VCaP (cell line): ENCODE measurements at regions not wholly inside any gene's neighbourhood (a gene's known extent, or its start where the extent isn't known, plus 50 kb on each side); places are given as distances from the start of the nearest gene placed in this dataset.
"Not testable (repeated sequence)": the region's sequence is repeated elsewhere in the genome, so short reads cannot be mapped to it uniquely, and the experiment has no call there.

Source experiments
- H3K27ac ChIP-seq: fragments of 450-650 bp; 2 replicates; pipeline ENCODE4 v1.5.1; 2017
- TF ChIP-seq, protein P1 (sequence below): fragments of 450-650 bp; conservative IDR thresholded peaks from 2 replicates; pipeline ENCODE4 v1.5.1; 2017; ENCODE audit warnings: mild to moderate bottlenecking, moderate library complexity

DNA sequence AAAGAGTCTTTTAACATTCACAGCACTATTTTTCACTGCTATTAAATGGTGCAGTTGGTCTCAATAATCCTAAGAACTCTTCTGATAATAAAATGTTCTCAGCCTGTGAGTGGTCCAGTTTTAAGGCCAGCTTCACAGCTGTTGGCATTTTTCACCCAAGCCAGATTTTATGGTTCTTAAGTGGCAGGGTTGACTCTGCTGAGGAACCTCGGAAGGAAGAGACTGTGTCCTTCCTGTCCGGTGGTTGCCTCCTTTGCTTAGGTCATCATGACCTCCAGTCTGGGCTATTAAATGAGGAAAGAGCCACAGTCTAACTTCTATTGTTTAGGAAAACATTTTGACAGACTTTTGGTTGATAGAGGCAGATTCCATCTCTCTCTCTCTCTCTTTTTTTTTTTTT lies 112.5 kb upstream of the SERBP1 start:
- TF ChIP-seq, protein P1, sequence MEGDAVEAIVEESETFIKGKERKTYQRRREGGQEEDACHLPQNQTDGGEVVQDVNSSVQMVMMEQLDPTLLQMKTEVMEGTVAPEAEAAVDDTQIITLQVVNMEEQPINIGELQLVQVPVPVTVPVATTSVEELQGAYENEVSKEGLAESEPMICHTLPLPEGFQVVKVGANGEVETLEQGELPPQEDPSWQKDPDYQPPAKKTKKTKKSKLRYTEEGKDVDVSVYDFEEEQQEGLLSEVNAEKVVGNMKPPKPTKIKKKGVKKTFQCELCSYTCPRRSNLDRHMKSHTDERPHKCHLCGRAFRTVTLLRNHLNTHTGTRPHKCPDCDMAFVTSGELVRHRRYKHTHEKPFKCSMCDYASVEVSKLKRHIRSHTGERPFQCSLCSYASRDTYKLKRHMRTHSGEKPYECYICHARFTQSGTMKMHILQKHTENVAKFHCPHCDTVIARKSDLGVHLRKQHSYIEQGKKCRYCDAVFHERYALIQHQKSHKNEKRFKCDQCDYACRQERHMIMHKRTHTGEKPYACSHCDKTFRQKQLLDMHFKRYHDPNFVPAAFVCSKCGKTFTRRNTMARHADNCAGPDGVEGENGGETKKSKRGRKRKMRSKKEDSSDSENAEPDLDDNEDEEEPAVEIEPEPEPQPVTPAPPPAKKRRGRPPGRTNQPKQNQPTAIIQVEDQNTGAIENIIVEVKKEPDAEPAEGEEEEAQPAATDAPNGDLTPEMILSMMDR, result no peak
- no peak overlapping the region for H3K27ac ChIP-seq

DNA sequence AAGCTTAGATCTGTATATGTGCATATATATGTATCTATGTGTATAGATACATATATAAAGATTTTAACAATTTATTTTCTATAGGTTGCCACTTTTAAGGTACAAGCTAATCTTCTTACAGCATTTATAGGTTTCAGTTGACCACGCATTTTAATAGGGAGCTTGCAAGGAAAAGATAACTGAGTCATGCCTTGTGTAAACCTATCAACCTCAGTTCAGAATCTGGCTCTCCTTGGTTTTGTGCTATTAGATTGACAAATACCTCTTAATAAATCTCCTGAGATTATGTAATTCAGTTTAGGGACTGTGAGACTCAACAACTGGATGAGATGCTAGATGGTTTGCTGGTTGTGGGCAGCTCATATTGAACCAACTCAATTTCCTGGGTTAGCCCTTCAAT lies 114.7 kb upstream of the SERBP1 start:
- no peak overlapping the region for H3K27ac ChIP-seq
- TF ChIP-seq, protein P1, result no peak

DNA sequence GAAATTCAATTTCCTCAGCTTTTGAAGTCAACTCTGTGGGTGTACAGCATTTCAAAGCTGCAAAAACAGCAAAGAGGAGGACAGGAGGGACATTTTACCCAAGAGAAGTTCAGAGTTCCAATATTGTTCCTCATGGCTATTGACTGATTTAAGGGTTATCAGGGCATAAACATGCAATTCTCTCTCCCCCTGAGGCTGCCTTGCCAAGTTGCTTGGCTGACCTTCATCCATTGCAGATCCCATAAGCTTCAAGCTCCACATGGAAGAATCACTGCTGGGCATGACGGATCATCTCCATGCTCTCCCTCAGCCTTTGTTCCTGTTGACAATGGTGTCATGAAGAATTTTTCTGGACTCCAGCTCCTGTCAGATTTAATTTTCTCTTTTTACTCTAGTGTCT lies 115.2 kb upstream of the SERBP1 start:
- H3K27ac ChIP-seq, result no peak overlapping the region
- TF ChIP-seq, protein P1, result no peak

DNA sequence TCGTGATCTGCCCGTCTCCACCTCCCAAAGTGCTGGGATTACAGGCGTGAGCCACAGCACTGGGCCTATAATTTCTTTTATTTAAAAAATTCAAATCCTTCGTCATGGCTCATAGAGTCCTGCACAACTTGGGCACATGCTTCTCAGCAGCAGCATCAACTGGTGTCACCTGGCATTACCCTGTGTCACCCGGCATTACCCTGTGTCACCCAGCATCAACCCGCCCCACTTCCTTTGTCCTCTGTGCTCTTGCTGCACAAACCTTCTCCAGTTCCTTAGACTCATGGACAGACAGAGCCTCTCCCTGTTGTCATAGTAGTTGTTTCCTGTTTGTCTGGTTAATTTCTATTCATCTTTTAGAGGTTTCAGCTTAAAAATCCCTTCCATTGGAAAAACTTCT lies 121.2 kb upstream of the SERBP1 start:
- H3K27ac ChIP-seq, result no peak overlapping the region
- TF ChIP-seq, protein P1, result no peak

DNA sequence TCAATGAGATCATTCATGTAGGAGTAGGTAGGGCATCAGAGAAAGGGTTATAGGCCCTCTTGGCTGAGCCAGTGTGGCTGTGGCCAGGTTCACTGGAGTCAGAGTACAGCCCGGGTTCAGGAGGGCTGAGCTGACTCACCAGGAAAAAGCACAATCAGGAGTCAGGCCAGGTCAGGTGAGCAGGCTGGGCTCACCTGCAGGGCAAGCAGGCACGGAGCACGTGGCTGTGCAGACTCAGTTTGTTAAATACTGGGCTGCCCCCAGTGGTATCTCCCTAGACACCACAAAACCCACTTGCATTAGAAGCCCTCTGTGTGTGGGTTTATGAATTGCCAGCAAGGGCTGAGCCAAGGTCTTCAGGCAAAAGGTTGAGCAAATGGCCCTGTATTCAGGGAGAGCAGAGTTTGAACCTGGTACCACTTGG lies 122.1 kb upstream of the SERBP1 start:
- no peak overlapping the region for H3K27ac ChIP-seq
- TF ChIP-seq, protein P1, result no peak

DNA sequence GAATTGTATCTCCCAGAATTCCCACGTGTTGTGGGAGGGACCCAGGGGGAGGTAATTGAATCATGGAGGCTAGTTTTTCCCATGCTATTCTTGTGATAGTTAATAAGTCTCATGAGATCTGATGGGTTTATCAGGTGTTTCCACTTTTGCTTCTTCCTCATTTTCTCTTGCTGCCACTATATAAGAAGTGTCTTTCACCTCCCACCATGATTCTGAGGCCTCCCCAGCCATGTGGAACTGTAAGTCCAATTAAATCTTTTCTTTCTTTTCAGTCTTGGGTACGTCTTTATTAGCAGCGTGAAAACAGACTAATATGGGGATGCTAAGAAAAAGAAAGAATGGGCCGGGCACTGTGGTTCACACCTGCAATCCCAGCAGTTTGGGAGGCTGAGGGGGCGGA lies 124.0 kb upstream of the SERBP1 start:
- H3K27ac ChIP-seq, result not testable (repeated sequence)

DNA sequence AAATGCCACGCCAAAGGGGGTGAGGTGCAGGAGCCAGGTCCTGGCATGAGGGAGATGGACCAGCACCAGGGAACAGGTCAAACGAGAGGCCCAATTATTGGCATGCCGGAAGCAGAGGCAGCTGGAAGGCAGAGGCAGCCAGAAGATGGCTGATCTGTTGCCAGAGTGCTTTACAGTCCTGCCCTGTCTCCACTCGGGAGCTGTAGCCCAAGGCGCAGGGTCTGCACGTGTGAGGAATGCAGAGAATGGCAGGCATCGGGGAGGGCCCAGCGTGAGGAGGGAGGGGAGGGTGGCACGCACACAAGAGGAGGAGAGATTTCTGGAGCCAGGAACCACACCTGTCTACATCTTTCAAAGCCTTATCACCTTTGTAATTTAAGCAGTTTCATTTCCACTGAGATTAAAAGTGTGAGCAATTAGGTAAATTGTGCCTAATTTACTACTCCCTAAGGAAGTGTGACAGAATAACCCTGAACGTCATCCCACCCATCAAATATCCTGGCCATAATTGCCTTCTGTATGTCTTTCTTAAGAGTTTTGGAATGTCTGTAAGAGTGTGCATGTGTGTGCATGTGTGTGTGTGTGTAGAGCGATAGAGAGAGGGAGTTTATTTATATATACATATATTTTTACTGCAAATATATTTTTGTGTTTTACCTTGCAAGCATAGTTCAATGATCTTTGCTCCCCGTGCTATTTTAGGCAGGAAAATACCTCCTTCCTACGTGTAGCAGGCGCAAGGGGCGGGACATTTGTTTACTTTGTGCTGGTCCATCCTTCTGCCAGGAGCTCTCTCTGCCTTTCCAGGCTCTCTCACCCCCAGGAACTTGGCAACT lies 125.5 kb upstream of the SERBP1 start:
- H3K27ac ChIP-seq, result peak overlapping the region; percentile 63
- TF ChIP-seq, protein P1, result no peak

DNA sequence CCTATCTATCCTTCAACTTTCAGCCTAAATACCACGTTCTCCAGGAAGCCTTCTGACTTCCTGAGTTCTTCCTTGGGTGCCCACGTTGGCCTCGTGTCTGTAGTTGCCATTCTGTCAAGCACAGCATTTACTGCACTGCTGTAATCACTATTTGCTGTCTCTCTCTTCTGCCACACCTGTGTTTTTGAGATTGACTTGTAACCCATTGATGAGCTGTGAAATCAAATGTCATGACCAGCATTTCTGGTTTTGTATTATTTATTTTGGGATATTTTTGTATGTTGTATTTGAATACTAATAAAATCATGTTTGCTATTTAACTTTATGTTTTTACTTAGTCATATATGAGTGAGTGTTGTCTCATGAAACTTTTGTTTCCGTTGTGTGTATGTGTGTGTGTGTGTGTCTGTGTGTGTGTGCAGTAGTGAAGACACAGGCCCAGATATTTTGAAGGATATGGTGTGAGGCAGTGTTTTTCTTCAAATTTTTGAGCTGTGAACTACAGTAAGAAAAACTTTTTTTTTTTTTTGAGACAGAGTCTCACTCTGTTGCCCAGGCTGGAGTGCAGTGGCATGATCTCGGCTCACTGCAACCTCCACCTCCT lies 126.2 kb upstream of the SERBP1 start:
- H3K27ac ChIP-seq, result peak overlapping the region; percentile 63

More for the DNA sequence above, 126.2 kb upstream of the SERBP1 start:
- TF ChIP-seq, protein P1, result no peak
